ENCODE measurements at regions not wholly inside any gene's neighbourhood (a gene's known extent, or its start where the extent isn't known, plus 50 kb on each side); places are given as distances from the start of the nearest gene placed in this dataset.

- no peak for TF ChIP-seq CTCF (conservative IDR thresholded peaks at IDR 0.05)
- TF ChIP-seq ZFX (IDR thresholded peaks at IDR 0.05) = no peak
Measured at GRCh38 chr12:82057770-82058169, 298.6 kb upstream of the PPFIA2 start.

All from C4-2B (cell line).